ENCODE measurements at regions not wholly inside any gene's neighbourhood (a gene's known extent, or its start where the extent isn't known, plus 50 kb on each side); places are given as distances from the start of the nearest gene placed in this dataset.

DNA sequence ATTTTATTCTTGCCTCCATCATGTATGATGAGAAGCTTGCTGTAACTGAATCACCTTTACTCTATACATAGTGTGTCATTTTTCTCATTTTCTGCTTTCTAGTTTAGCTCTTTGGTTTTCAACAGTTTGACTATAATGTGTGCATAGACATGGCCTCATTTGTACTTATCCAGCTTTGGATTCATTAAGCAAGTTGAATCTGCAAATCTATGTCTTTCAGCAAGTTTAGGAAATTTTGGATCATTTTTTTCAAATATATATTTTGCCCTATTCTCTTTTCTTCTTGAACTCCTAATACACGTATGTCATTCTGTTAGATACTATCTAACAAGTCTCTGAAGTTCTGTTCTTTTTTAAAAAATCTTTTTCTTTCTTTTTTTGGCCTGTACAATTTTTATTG lies 57.8 kb downstream of the PRLHR start:
- DNase-seq (ENCODE audit: low spot score): no peak

DNA sequence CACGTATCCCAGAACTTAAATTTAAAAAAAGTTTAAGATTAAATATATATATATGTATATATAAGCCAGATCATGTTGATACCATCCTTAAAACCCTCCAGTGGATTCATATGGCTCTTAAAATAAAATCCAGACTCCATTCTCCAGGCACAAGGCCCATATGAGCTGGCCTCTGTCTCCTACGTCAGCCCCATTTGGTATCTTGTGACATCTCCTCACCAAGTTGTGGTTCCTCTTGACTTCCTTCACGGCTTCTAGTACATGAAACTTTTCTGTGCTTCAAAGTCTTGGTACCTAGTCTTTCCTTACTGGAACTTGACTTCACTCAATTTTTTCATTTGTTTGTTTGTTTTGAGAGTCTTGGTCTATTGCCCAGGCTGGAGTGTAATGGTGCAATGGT lies 61.3 kb downstream of the PRLHR start:
- no peak for DNase-seq (ENCODE audit: low spot score)

DNA sequence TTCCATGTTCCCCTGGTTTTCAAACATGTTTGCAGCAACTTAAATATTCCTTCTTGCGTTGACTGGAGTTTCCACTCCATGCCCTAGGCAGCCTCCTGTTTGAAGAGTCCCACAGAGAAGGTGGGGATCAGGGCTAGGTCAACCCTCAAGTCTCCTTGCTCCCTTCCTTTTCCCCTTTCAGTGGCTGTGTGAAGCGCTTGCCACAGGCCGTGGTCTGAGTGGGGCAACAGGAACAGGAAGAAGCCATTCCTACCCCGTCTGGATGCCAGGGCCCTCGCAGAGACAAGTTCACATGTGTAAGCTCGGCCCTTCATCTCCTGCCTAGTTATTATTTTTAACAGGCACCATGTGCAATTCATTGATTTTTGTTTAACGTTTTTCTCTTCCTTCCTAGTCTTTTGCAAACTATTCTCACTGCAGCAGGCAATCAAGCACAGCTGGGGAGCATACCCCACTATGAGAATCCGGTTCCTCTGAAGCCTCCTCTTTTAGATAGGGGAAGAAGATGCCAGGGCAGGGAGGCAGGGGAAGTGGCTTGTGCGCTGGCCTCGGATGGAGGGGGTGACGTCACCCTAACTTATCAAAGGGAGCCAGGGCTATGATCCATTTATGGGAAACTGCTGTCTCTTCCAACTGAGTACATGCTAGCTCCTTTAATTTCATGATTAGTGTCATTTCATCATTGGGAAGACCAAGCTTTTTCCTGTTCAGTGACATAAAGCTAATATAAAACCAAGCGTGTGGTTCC lies 64.2 kb downstream of the PRLHR start:
- no peak for DNase-seq (ENCODE audit: low spot score)

DNA sequence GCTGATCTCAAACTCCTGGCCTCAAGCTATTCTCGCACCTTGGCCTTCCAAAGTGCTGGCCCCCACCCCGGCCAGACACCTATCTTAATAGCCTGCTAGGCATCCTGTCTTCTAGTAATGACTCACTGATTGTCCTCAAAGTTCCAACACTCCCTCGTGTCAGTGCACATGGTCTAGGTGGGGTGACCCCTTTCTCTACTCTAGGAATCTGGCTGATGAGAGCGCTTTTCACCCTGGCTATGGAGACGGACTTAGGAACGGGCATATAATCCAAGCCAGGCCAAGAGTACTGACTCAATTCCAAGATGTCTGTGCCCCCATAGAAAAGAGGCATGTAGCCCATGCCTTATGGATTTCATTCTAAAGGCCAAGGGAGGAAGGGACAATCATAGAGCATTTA lies 67.0 kb downstream of the PRLHR start:
- no peak for DNase-seq (ENCODE audit: low spot score)

DNA sequence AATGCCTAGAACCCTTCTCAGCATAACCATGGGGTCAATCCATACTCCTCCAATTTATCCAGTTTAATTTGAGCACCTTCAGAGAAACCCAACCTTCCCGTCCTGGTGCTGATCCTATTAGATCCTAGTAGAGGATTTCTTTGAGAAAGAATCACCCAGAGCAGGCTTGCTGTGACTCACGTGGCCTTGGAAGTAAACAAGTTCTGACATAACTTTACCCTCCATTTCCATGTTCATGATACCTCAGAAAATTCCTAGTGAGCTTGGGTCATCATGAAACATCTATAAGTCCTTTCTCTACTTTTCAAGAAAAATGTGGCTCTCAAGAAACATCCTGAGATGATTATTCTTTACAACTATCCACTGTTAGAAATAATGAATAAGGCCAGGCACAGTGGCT lies 71.7 kb downstream of the PRLHR start:
- no peak for DNase-seq (ENCODE audit: low spot score)

DNA sequence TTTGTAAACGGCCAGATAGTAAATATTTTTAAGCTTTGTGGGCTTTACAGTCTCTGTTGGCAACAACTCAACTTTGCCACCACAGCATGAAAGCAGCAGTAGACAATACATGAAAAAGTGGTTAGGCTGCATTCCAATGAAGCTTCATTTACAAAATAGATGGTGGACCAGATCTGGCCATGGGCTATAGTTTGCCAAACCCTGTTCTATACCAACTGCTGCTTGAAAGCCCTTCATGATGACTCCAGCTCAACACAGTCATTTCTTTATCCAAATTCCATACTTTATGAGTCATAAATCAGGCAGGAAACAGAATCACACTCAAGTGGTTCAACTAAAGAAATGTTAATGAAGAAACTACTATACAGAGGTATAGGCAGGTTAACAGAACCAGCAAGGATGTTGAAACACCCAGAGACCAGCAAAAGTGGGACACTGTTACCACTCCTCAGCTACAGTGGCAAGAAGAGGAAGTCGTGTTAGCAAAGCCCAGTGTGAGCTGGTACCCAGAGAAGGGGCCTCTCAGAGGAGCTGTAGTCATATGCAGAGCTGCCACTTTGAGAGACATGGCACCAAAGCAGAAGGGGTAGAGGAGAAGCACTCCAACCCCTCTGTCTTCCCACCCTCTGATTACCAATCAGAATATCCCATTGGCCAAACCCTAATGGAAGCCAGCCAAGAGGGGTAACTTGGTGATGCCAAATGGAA lies 72.5 kb downstream of the PRLHR start:
- peak; percentile 6 for DNase-seq (ENCODE audit: low spot score)

DNA sequence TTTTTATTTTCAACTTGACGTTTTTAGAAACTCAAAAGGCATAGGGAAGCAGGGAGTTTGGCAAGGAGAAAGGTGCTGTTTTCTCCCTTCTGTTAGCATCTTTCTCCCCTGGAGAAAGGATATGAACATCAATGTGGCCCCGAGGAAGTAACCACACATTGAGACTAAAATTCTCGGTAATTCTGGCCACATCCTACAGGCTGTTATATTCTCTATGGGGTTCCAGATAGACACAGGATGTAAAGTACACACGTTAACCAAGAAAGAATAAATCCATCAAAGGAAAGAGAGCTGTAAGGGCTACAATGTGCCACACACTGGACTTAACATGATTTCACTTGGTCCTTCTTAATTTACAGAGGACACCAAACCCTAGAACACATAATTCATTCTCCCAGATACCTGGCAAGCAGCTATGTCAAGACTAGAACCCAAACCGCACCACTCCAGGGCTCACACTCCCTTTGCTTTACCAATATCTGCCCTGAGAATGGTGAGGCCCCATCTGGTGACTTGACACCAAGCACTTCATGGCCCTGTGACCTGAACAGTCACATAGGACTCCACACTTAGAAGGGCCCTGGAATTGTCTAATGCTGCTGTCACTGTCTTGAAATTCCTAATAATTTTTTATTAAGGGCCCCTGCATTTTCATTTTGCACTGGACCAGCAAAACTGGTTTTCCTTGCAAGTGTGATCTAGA lies 73.9 kb downstream of the PRLHR start:
- DNase-seq (ENCODE audit: low spot score): no peak

DNA sequence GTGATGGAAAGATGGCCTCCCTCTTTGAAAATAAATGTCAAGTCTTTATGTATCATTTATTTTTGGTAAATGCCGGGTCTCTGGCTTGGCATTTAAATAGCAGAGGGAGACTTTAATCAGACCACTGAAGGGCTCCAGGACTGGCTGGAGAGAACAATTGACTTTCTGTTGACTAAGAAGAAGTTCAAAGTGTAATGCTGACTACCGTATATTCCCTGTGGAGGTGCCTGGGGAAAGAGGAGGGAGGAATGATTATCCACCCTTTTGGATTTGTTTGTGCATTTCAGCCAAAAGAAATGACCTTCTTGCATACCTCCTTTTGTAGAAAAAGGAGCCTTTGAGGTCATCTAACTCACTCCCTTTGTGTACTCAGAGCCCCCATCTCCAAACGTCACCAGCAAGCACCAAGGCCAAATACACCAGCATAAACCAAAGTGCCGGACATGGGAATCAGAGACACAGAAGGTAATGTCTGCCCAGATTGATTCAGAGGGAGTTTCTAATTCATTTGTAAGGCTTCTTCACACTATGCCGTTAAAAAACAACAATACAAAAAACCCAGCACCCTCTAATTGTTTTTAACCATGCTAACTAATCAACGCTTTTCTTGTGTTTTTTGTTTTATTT lies 75.2 kb downstream of the PRLHR start:
- DNase-seq (ENCODE audit: low spot score): no peak

DNA sequence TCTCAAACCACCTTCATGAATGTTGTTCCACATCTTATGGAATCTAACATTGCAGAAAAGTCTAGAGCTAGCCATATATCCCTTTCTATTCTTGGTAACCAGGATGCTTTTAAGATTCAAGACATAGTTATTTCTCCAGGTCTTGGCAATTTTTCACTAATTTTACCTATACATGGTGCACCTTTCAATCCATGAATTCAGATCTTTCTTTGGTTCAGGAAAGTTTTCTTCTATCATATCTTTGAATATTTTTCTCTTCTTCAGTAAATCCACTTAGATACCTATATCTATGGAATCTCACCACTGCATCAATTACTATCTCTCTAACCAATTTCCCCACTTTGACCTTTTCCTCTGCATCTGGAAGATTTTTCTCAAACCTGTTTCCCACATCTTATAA lies 77.4 kb downstream of the PRLHR start:
- no peak for DNase-seq (ENCODE audit: low spot score)

DNA sequence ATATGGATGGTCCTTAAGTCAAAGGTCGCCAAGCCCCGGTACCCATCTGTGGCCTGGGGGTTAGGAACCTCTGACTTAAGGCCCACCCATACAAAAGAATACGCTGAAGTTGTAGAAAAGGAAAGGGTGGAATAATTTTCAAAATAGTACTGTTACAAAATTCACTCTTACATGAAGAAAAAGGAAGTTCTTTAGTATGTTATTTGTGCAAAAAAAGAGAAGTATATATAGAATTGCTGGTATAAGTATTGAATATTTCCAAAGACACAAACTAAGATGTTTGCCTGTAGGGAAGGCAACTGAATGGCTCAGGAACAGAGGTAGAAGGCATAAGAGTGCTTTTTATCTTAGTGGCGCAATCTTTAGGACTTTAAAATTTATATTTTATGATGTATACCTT lies 78.7 kb downstream of the PRLHR start:
- no peak for DNase-seq (ENCODE audit: low spot score)

DNA sequence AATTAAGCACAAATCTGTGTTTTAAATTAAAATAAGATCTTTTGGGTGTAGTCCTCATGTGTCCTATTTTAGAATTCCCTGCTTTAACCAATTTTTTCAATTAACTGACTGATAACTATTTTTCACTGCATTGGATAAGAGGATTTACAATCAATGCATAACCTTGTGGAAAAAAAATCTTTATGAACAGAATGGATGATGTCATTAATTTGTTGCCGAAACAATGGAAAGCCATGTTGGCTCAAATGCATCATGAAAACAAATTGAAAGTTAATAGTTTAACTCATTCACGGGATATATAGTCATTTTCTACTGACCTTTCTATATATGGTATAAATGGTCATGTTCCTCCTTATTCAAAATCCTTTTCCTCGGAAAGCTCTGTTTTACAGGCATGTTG lies 82.3 kb downstream of the PRLHR start:
- no peak for DNase-seq (ENCODE audit: low spot score)

DNA sequence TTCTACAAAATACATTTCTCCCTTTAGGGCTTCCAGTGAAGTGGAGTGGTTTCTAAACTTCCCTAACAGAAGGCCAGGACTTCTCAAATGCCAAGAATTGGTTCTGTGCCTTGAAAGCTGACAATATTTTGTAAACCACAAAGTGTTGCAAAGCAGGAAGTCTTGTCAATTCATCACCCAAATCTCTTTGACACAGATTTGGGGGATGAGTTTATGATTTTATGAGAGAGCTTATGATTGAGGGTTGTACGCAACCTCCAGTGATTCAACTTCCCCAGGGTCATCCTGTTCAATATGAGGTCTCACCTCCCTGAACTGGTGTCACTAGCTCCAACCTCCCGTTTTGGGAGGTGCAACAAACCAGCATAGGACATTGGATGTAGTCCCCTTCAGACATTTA lies 83.7 kb downstream of the PRLHR start:
- no peak for DNase-seq (ENCODE audit: low spot score)

DNA sequence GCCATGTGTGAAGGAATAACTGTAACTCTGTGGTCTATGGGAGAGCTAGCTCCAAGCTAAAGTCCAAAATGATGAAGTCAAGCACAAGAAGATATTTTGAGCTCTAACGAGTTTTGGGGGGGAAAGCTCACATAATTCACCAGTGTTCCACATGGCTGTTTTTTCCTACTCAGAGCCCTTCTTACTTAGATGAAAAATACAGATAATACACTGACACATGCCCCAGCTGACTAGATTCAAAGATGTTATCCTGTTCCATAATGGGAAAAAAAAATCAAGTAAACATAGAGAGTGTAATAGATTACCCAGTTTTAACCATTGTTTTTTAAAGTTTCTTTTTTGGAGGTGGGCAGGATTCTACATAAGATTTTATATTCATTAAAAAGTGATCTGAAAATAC lies 86.6 kb downstream of the PRLHR start:
- DNase-seq (ENCODE audit: low spot score): no peak

DNA sequence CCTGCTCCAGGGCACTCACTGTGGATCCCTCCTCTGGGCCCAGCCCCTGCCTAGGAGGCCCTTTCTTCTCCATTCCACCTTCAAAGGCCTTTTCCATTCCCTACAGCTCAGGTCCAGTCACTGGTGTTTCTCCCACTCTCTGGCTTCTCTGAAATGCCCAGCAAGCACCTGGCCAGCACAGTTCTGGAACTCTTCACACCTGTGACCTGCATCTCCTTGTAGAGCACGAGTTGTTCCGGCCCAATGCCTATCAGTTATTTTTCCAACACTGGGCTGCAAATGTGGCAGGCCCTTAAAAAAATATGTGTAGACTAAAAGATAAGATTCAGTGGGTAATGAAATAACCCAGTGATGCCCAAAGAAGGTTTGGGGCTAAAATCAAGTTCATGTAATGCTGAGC lies 87.1 kb downstream of the PRLHR start:
- no peak for DNase-seq (ENCODE audit: low spot score)

DNA sequence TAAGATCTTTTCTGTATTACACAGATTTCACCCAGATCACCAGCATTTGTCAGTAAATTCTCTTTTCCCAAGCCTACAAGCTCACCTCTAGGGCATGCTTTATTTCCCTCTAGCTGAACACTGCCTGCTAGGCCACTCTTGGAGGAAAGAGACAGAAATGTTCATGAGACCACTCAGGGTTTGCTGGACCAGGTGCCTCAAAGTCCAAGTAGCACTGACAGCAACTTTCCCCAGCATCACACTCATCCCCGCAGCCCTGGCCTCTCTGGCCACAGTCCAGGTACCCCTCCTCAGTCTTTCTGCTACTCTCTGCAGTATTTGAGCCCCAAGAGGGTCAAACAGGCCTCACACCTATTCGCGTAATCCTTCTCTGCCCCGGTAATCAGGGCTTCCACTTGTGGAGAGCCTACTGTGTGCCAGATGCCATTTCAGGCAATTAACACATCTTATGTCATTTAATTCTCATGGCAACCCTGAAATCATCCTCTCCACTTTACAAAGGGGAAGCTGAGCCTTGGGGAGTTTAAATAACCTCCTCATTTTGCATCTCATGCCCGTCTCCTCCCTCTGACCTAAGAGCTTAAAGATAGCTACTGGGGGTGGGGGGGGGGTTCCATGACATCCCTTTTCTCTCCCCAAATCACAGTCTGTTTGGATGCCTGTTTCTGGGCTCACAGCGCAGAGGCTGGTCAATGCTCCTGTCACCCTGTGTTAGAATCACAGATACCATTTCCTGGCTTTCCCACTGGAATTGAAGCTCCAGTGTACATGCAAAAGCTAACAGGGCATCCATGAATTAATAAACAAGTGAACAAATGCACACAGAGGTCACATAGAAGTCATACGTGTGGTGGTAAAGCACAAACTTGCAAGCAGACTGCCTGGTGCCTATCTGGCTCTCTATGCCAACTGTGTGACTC lies 88.5 kb downstream of the PRLHR start:
- no peak for DNase-seq (ENCODE audit: low spot score)

DNA sequence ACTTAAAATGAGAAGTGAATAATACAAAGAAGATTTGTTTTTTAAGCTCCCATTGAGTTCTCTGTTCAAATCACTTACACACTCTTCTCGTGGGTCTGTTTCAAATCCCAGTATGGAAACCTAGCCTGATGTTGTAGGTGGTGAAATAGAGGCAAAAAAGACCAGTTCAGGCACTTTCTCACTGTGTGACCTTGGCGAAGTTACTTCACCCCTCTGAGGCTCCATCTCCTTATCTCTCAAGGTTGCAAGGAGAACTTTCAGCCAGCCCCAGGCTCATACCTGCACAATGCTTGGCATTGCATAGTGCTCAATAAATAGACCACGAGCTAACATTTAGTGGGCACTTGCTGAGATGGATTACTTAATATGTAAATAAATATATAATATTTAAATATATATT lies 90.1 kb downstream of the PRLHR start:
- no peak for DNase-seq (ENCODE audit: low spot score)

DNA sequence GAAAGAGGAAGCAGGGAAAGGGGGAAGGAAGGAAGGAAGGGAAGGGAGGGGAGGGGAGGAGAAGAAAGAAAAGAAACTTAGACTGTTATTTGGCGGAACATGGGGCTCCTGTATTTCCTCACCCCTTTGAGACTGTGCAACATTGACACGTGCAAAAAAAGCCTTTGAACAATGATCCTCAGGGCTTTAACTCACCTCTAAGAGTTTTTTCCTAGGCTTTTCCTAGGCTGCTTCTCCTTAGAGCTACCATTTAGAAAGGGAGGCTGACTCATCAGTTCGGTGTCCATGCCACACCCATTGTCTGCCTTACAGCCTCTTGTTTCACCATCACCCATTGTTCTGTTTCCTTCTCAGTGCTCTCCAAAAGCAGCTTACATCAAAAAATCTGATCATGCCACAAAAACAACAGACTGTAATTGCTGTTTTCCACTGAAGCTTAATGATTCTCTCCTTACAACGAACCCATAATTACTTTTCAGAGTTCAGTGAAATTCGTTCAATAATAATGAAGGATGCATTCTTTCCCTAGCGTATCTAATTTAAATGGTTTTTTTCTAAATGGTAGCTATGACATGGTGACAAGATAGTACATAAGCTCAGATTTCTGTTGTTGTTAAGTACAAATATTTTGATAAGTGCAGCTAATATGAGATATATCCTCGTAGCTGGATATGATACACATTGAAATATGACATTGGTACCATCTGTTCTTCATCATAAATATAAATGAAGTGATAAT lies 90.8 kb downstream of the PRLHR start:
- peak; percentile 73 for DNase-seq (ENCODE audit: low spot score)

DNA sequence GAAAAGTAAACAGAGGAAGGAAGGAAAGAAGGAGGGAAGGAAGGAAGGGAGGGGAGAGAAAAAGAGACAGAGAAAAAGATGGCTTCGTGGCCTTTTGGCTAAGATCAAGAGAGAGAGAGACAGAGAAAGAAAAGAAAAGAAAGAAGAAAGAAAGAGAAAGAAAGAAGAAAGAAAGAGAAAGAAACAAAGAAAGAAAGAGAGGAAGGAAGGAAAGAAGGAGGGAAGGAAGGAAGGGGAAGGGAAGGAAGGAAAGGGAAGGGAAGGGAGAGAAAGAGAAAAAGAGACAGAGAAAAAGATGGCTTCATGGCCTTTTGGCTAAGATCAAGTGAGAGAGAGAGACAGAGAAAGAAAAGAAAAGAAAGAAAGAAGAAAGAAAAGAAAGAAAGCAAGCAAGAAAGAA lies 91.4 kb downstream of the PRLHR start:
- no peak for DNase-seq (ENCODE audit: low spot score)

DNA sequence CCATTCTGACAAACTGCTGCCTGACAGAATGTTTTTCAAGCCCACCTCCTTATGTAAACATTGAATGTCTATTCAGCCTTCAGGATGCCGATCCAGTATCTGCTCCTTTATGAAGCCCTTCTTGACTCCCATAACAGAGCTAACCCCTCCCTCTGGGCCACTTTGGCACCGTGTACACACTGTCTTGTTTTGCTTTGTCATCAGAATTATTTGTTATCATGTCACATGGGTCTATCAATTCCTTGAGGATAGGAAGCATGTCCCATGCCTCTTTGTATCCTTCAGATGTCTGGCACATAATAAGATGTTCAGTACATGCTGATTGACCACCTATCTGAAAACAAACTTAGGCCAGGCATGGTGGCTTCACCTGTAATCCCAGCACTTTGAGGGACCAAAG lies 92.3 kb downstream of the PRLHR start:
- DNase-seq (ENCODE audit: low spot score): no peak

DNA sequence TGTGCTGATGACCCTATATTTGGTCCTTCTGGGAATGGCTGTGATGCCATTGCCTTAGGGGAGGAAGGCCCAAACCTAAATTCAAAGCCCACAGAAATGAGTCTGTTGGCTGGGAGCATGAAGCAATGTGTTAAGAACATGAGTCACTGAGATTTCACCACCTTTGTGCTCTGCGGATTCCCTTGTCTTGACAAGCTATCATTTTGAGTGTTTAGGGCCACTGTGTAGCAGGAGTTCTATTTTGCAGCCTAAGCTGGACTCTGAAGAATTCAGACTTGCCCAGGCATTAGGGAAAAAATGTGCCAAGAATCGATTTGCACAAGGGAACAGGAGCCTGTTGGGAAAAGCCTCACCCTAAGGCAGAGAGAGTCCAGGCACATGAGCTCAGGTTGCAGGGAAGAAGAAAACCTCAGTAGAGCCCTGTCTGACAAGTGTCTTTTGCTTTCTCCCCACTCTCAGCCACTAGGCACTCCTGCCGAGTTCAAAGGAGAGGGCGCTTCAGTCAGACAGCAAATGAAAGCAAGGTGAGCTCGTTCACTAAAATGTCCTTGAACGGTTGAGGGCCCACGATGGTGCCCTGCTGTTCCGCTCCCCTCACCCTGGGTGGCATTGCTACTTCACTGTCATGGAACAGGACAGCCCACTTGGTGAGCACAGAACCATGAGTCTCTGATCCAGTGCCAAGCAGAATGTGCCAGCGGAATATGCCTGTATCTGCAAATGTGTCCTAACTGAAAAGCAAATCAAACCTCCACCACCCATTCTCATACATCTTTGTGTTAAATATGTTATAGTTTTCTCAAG lies 93.6 kb downstream of the PRLHR start:
- no peak for DNase-seq (ENCODE audit: low spot score)
